Body of pancreas (tissue), 4 donors: ENCODE measurements at regions not wholly inside any gene's neighbourhood (a gene's known extent, or its start where the extent isn't known, plus 50 kb on each side); places are given as distances from the start of the nearest gene placed in this dataset.

Experiments
- POLR2A ChIP-seq, 3 donors: fragments of 450-650 bp; IDR thresholded peaks; one replicate each; pipeline ENCODE4 v1.6.1; 2016; ENCODE audit warnings: antibody characterized with exemption in 3 of 3, mild to moderate bottlenecking in 2 of 3
- TF ChIP-seq, protein P1 (sequence below), 7 experiments: fragments of 450-650 bp in 4 of 7; fragments of 200-600 bp in 3 of 7; sonication (generic) in 3 of 7; IDR thresholded peaks; one replicate each; pipeline ENCODE4 v1.5.1; 2016 to 2019; ENCODE audit warnings: antibody characterized with exemption in 7 of 7

DNA sequence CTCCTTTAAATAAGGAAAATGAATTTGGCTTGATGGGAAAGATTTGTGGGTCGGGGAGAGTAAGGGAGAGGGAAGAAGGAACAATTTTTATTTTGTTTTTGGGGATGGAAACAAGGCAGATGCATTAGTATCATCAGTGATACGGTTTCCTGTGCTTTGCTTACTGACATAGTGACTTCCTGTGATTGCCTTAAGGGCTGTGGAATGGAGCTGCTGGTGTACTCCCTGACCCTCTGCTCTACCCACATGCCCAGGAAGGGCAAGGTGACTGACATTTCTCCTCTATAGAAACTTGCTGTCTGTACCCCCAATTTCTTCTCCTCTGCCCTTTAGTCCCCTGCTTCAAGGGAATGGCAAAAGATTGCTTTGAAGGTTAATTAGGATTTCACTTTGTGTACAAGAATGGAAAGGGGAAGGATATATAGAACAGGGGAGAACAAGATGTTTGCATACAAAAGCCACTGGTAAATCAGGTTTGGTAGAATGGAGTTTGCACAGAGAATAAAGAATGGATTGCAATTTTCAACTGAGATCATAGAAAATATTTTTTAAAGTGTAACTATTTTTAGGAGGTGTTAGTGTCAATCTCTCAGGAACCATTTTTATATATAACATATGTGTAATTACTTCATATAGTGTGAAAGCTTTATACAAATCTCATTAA is 129.0 kb upstream of the AGR3 start:
- TF ChIP-seq POLR2A (IDR thresholded peaks at IDR 0.05) = no peak
- TF ChIP-seq, protein P1, sequence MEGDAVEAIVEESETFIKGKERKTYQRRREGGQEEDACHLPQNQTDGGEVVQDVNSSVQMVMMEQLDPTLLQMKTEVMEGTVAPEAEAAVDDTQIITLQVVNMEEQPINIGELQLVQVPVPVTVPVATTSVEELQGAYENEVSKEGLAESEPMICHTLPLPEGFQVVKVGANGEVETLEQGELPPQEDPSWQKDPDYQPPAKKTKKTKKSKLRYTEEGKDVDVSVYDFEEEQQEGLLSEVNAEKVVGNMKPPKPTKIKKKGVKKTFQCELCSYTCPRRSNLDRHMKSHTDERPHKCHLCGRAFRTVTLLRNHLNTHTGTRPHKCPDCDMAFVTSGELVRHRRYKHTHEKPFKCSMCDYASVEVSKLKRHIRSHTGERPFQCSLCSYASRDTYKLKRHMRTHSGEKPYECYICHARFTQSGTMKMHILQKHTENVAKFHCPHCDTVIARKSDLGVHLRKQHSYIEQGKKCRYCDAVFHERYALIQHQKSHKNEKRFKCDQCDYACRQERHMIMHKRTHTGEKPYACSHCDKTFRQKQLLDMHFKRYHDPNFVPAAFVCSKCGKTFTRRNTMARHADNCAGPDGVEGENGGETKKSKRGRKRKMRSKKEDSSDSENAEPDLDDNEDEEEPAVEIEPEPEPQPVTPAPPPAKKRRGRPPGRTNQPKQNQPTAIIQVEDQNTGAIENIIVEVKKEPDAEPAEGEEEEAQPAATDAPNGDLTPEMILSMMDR (IDR thresholded peaks at IDR 0.05) = no peak
